ENCODE measurements at regions not wholly inside any gene's neighbourhood (a gene's known extent, or its start where the extent isn't known, plus 50 kb on each side); places are given as distances from the start of the nearest gene placed in this dataset.
"Not testable (repeated sequence)": the region's sequence is repeated elsewhere in the genome, so short reads cannot be mapped to it uniquely, and the experiment has no call there.

- Histone ChIP-seq H3K4me2 (ENCODE audit: unreplicated experiment) (no peak overlapping the region), H4K20me1 (ENCODE audit: insufficient read depth) (no peaks in the 10 kb centered on the region), H3K9ac (no peak overlapping the region), H3K79me2 (ENCODE audit: insufficient read depth) (no peaks in the 10 kb centered on the region), H3K27me3 (replicated peaks; ENCODE audit: insufficient read depth) (no peaks in the 10 kb centered on the region), H3F3A (ENCODE audit: insufficient read depth) (no peaks in the 10 kb centered on the region), H3K36me3 (ENCODE audit: low read depth) (no peaks in the 10 kb centered on the region), H3K9me3 (ENCODE audit: low read depth) (no peaks in the 10 kb centered on the region), H3K27ac (no peak overlapping the region), H3K4me3 (no peak overlapping the region), H3K4me1 (ENCODE audit: insufficient read depth) (no peaks in the 10 kb centered on the region), H2AFZ (no peak overlapping the region), H3K9me2 (ENCODE audit: insufficient read depth) (no peaks in the 10 kb centered on the region)
- no peak for TF ChIP-seq EZH2phosphoT487 (IDR thresholded peaks at IDR 0.05; ENCODE audit: insufficient read depth, low read depth)
- TF ChIP-seq EZH2 (IDR thresholded peaks at IDR 0.05; ENCODE audit: insufficient read depth, poor library complexity, severe bottlenecking): no peak
- WGBS, 2 experiments (ENCODE audit: low coverage in 1 of 2, low lambda C conversion rate in 2 of 2, missing lambda C conversion rate in 2 of 2): 22 to 33% methylated on average over 7 of the region's 7 CpGs
- in situ Hi-C loops (cut with MboI): no loop called here
- no peak for DNase-seq
These were observed 68.2 kb downstream of the BARX1 start for GRCh38 chr9:93886911-93887310.

- Histone ChIP-seq H3K4me3 (no peak overlapping the region), H3K27me3 (replicated peaks; ENCODE audit: insufficient read depth) (no peaks in the 10 kb centered on the region), H3K36me3 (ENCODE audit: low read depth) (no peaks in the 10 kb centered on the region), H3F3A (ENCODE audit: insufficient read depth) (no peaks in the 10 kb centered on the region), H3K4me1 (ENCODE audit: insufficient read depth) (no peaks in the 10 kb centered on the region), H3K9me2 (ENCODE audit: insufficient read depth) (no peaks in the 10 kb centered on the region), H3K4me2 (ENCODE audit: unreplicated experiment) (no peak overlapping the region), H3K79me2 (ENCODE audit: insufficient read depth) (no peaks in the 10 kb centered on the region), H2AFZ (no peak overlapping the region), H4K20me1 (ENCODE audit: insufficient read depth) (no peaks in the 10 kb centered on the region), H3K27ac (no peak overlapping the region), H3K9ac (no peak overlapping the region), H3K9me3 (ENCODE audit: low read depth) (no peaks in the 10 kb centered on the region)
- WGBS, 2 experiments (ENCODE audit: low coverage in 1 of 2, low lambda C conversion rate in 2 of 2, missing lambda C conversion rate in 2 of 2): 0% methylated on average over 1 of the region's 1 CpG
- no peak for TF ChIP-seq EZH2phosphoT487 (IDR thresholded peaks at IDR 0.05; ENCODE audit: insufficient read depth, low read depth)
- no peak for TF ChIP-seq EZH2 (IDR thresholded peaks at IDR 0.05; ENCODE audit: insufficient read depth, poor library complexity, severe bottlenecking)
- no peak for DNase-seq
- in situ Hi-C loops (cut with MboI): no loop called here
These were observed 70.3 kb downstream of the BARX1 start for GRCh38 chr9:93884808-93885207.

- not testable (repeated sequence) for H3K9me3 ChIP-seq (ENCODE audit: low read depth); H3K27ac ChIP-seq
- WGBS, 2 experiments (ENCODE audit: low coverage in 1 of 2, low lambda C conversion rate in 2 of 2, missing lambda C conversion rate in 2 of 2): 58 to 63% methylated on average over 20 to 34 of the region's 35 CpGs
These were observed 75.3 kb downstream of the BARX1 start for GRCh38 chr9:93879662-93880407.

GRCh38 chr9:93875330-93875729, 79.8 kb downstream of the BARX1 start:
- Histone ChIP-seq H3K4me3 (no peak overlapping the region), H4K20me1 (ENCODE audit: insufficient read depth) (no peaks in the 10 kb centered on the region), H3K27me3 (replicated peaks; ENCODE audit: insufficient read depth) (no peaks in the 10 kb centered on the region), H3K36me3 (ENCODE audit: low read depth) (no peaks in the 10 kb centered on the region), H3F3A (ENCODE audit: insufficient read depth) (no peaks in the 10 kb centered on the region), H3K4me1 (ENCODE audit: insufficient read depth) (no peaks in the 10 kb centered on the region), H2AFZ (no peak overlapping the region), H3K9me3 (ENCODE audit: low read depth) (no peaks in the 10 kb centered on the region), H3K4me2 (ENCODE audit: unreplicated experiment) (no peak overlapping the region), H3K9me2 (ENCODE audit: insufficient read depth) (no peaks in the 10 kb centered on the region), H3K27ac (no peak overlapping the region), H3K79me2 (ENCODE audit: insufficient read depth) (no peaks in the 10 kb centered on the region), H3K9ac (no peak overlapping the region)
- DNase-seq: no peak
- in situ Hi-C loops (cut with MboI): no loop called here
- no peak for TF ChIP-seq EZH2 (IDR thresholded peaks at IDR 0.05; ENCODE audit: insufficient read depth, poor library complexity, severe bottlenecking)
- no peak for TF ChIP-seq EZH2phosphoT487 (IDR thresholded peaks at IDR 0.05; ENCODE audit: insufficient read depth, low read depth)

More at GRCh38 chr9:93879662-93880407, 75.3 kb downstream of the BARX1 start:
- H4K20me1 ChIP-seq (ENCODE audit: insufficient read depth); H3K9me2 ChIP-seq (ENCODE audit: insufficient read depth); H2AFZ ChIP-seq; DNase-seq; in situ Hi-C loops (cut with MboI); H3K9ac ChIP-seq; H3K4me1 ChIP-seq (ENCODE audit: insufficient read depth); H3K4me3 ChIP-seq; H3K79me2 ChIP-seq (ENCODE audit: insufficient read depth); H3K36me3 ChIP-seq (ENCODE audit: low read depth); H3F3A ChIP-seq (ENCODE audit: insufficient read depth); H3K27me3 ChIP-seq (replicated peaks; ENCODE audit: insufficient read depth); H3K4me2 ChIP-seq (ENCODE audit: unreplicated experiment): not testable (repeated sequence)

GRCh38 chr9:93874242-93874641, 80.9 kb downstream of the BARX1 start:
- Histone ChIP-seq H3K9ac (no peak overlapping the region), H3K4me1 (ENCODE audit: insufficient read depth) (no peaks in the 10 kb centered on the region), H3K36me3 (ENCODE audit: low read depth) (no peaks in the 10 kb centered on the region), H3K4me2 (ENCODE audit: unreplicated experiment) (no peak overlapping the region), H3K27me3 (replicated peaks; ENCODE audit: insufficient read depth) (no peaks in the 10 kb centered on the region), H4K20me1 (ENCODE audit: insufficient read depth) (no peaks in the 10 kb centered on the region), H3K27ac (no peak overlapping the region), H3K79me2 (ENCODE audit: insufficient read depth) (no peaks in the 10 kb centered on the region), H3K9me2 (ENCODE audit: insufficient read depth) (no peaks in the 10 kb centered on the region), H3K9me3 (ENCODE audit: low read depth) (no peaks in the 10 kb centered on the region), H3K4me3 (no peak overlapping the region), H3F3A (ENCODE audit: insufficient read depth) (no peaks in the 10 kb centered on the region), H2AFZ (no peak overlapping the region)
- TF ChIP-seq EZH2phosphoT487 (IDR thresholded peaks at IDR 0.05; ENCODE audit: insufficient read depth, low read depth): no peak
- no peak for DNase-seq
- in situ Hi-C loops (cut with MboI): no loop called here

Data from GM23248 (cell line).